ENCODE measurements at regions not wholly inside any gene's neighbourhood (a gene's known extent, or its start where the extent isn't known, plus 50 kb on each side); places are given as distances from the start of the nearest gene placed in this dataset.

- H3K4me3 ChIP-seq, result peak overlapping the region; percentile 63
These were observed 68.3 kb upstream of the FAM171A1 start for GRCh38 chr10:15439341-15439842.

DNA sequence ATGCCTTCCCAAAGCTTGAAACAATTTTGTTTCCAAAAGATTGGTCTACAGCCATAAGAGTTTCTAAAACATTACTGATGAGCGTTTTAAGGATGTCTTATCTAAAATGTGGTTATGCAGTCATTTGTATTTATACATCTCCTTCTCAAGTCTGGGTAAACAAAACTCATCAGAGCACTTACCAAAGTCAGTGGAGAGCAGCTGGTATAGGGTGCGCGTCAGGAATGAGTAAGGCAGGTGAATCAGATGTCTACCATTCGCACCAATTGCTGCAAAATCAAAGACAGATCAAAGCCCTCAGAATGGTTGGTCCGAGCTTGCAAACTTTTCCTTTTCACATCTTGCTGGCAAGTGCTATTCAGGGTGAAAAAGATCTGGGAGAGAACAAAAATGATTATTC is 65.6 kb upstream of the FAM171A1 start:
- no peak for DNase-seq (ENCODE audit: low spot score)
- TF ChIP-seq, protein P1, sequence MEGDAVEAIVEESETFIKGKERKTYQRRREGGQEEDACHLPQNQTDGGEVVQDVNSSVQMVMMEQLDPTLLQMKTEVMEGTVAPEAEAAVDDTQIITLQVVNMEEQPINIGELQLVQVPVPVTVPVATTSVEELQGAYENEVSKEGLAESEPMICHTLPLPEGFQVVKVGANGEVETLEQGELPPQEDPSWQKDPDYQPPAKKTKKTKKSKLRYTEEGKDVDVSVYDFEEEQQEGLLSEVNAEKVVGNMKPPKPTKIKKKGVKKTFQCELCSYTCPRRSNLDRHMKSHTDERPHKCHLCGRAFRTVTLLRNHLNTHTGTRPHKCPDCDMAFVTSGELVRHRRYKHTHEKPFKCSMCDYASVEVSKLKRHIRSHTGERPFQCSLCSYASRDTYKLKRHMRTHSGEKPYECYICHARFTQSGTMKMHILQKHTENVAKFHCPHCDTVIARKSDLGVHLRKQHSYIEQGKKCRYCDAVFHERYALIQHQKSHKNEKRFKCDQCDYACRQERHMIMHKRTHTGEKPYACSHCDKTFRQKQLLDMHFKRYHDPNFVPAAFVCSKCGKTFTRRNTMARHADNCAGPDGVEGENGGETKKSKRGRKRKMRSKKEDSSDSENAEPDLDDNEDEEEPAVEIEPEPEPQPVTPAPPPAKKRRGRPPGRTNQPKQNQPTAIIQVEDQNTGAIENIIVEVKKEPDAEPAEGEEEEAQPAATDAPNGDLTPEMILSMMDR (IDR thresholded peaks at IDR 0.05), result no peak
- H3K4me1 ChIP-seq (ENCODE audit: control insufficient read depth in 1 of 2, low read depth in 2 of 2), result peaks cover 17 to 75% of the 10 kb centered on the region in 2 donors
- no peaks in the 10 kb centered on the region for H3K27me3 ChIP-seq (replicated peaks; ENCODE audit: insufficient read depth)
- H3K36me3 ChIP-seq, result no peaks in the 10 kb centered on the region
- H3K4me3 ChIP-seq, result no peak overlapping the region
- H3K27ac ChIP-seq, result peak overlapping the region; percentile 3 to 31
- no peak for ATAC-seq (ENCODE audit: insufficient number of reproducible peaks, low FRiP score, low read depth)
- H3K9me3 ChIP-seq, result no peaks in the 10 kb centered on the region

More at GRCh38 chr10:15439341-15439842, 68.3 kb upstream of the FAM171A1 start:
- Histone ChIP-seq H3K36me3 (no peaks in the 10 kb centered on the region), H3K27ac (peak overlapping the region; percentile 89), H3K9me3 (no peaks in the 10 kb centered on the region), H3K27me3 (replicated peaks; ENCODE audit: insufficient read depth) (no peaks in the 10 kb centered on the region), H3K4me1 (ENCODE audit: control insufficient read depth in 1 of 2, low read depth in 2 of 2) (peaks cover 10 to 52% of the 10 kb centered on the region in 2 donors)
- TF ChIP-seq, protein P1 (IDR thresholded peaks at IDR 0.05), result peak; percentile 54
- peak; percentile 51 for DNase-seq (ENCODE audit: low spot score)
- peak; percentile 67 for ATAC-seq (ENCODE audit: insufficient number of reproducible peaks, low FRiP score, low read depth)

DNA sequence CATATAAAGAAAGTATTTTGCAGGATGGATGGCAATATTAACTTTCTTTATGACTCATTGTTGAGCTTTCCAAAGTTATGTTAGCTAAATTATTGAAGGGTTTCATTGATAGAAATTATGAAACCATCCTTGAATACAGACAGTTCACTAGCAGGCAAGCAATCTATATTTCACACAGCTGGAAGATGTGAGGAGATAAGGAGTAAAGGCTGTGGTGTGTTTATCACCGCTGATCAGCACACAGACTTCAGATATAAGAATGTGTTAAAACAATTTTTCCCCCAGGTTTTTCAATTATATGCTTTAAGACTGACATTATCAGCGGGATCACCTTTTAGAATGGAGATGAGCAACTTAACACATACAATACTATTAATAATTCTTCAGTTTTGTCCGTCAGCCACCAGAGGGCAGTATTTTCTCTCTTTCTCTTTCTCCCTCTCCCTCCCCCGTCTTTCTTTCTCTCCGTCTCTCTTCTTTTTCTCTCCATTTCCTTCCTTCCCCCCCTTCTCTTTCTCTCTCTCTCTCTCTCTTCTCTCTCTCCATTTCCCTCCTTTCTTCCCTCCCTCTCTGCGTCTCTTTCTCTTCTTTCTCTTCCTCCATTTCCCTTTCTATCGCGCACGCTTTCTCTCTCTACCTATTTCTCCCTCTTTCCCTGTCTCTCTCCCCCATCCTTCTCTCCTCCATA is 62.9 kb upstream of the FAM171A1 start:
- DNase-seq (ENCODE audit: low spot score) (no peak), ATAC-seq (ENCODE audit: insufficient number of reproducible peaks, low FRiP score, low read depth) (no peak)
- Histone ChIP-seq H3K36me3 (no peaks in the 10 kb centered on the region), H3K4me3 (peak overlapping the region; percentile 71), H3K4me1 (ENCODE audit: control insufficient read depth in 1 of 2, low read depth in 2 of 2) (peaks cover 7 to 61% of the 10 kb centered on the region in 2 donors), H3K9me3 (no peaks in the 10 kb centered on the region), H3K27ac (peak overlapping the region; percentile 73 to 77), H3K27me3 (replicated peaks; ENCODE audit: insufficient read depth) (no peaks in the 10 kb centered on the region)
- TF ChIP-seq, protein P1 (IDR thresholded peaks at IDR 0.05), result peak; percentile 80

- Histone ChIP-seq H3K9me3 (no peaks in the 10 kb centered on the region), H3K27ac (peak overlapping the region; percentile 53 to 68), H3K36me3 (no peaks in the 10 kb centered on the region), H3K4me3 (no peak overlapping the region), H3K27me3 (replicated peaks; ENCODE audit: insufficient read depth) (no peaks in the 10 kb centered on the region), H3K4me1 (ENCODE audit: control insufficient read depth in 1 of 2, low read depth in 2 of 2) (peaks cover 7 to 59% of the 10 kb centered on the region in 2 donors)
- TF ChIP-seq, protein P1 (IDR thresholded peaks at IDR 0.05), result no peak
- ATAC-seq (ENCODE audit: insufficient number of reproducible peaks, low FRiP score, low read depth) (no peak), DNase-seq (ENCODE audit: low spot score) (no peak)
These were observed 61.2 kb upstream of the FAM171A1 start for GRCh38 chr10:15432266-15432665.

DNA sequence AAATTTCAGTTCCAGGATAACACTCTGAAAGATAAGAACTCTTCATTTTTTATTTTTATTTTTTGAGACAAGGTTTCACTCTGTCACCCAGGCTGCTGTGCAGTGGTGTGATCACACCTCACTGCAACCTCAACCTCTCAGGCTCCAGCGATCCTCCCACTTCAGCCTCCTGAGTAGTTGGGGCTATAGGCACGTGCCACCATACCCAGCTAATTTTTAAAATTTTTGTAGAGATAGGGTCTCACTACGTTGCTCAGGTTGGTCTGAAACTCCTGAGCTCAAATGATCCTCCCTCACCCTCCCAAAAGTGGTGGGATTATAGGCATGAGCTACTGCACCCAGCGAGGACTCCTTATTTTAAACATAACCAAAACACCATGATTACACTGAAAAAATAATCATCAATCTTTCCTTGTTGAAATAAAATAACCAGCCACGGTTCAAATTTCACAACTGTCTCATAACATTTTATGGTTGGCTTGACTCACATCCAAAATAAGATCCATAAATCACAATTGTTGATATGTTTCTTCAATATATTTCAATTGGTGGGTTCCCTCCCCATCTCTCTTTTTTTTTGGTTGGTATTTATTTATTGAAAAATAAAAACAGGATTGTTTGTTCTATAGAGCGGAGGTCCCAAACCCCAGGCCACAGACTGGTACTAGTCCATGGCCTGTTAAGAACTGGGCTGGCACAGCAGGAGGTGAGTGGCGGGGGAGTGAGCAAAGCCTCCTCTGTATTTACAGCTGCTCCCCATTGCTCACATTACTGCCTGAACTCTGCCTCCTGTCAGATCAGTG is 60.1 kb upstream of the FAM171A1 start:
- no peak for ATAC-seq (ENCODE audit: insufficient number of reproducible peaks, low FRiP score, low read depth)

More for the DNA sequence above, 60.1 kb upstream of the FAM171A1 start:
- DNase-seq (ENCODE audit: low spot score), result no peak
- Histone ChIP-seq H3K4me3 (no peak overlapping the region), H3K36me3 (no peaks in the 10 kb centered on the region), H3K9me3 (no peaks in the 10 kb centered on the region), H3K27me3 (replicated peaks; ENCODE audit: insufficient read depth) (no peaks in the 10 kb centered on the region), H3K4me1 (ENCODE audit: control insufficient read depth in 1 of 2, low read depth in 2 of 2) (peaks cover 7 to 51% of the 10 kb centered on the region in 2 donors), H3K27ac (peak overlapping the region in 1 of 2 donors; percentile 5)
- TF ChIP-seq, protein P1 (IDR thresholded peaks at IDR 0.05), result no peak
